Vagina (tissue), 2 donors: ENCODE measurements at regions not wholly inside any gene's neighbourhood (a gene's known extent, or its start where the extent isn't known, plus 50 kb on each side); places are given as distances from the start of the nearest gene placed in this dataset.

ENCODE experiments used
- POLR2A ChIP-seq, 2 donors: fragments of 450-650 bp; IDR thresholded peaks; one replicate each; pipeline ENCODE4 v1.6.1; 2017; ENCODE audit warnings: antibody characterized with exemption in 2 of 2, mild to moderate bottlenecking in 2 of 2, moderate library complexity in 2 of 2
- POLR2AphosphoS5 ChIP-seq, 2 donors: sonication (generic); formaldehyde crosslinking; IDR thresholded peaks; one replicate each; pipeline ENCODE4 v1.9.0; 2017; ENCODE audit warnings: antibody characterized with exemption in 2 of 2, mild to moderate bottlenecking in 2 of 2, low read depth in 1 of 2; ENCODE audit not compliant: insufficient read depth in 1 of 2
- TF ChIP-seq, protein P1 (sequence below), 3 experiments: fragments of 450-650 bp in 2 of 3; fragments of 200-600 bp in 1 of 3; sonication (generic) in 1 of 3; IDR thresholded peaks; one replicate each; pipeline ENCODE4 v1.5.1; 2017 to 2019; ENCODE audit warnings: antibody characterized with exemption in 3 of 3, mild to moderate bottlenecking in 2 of 3, moderate library complexity in 2 of 3

DNA sequence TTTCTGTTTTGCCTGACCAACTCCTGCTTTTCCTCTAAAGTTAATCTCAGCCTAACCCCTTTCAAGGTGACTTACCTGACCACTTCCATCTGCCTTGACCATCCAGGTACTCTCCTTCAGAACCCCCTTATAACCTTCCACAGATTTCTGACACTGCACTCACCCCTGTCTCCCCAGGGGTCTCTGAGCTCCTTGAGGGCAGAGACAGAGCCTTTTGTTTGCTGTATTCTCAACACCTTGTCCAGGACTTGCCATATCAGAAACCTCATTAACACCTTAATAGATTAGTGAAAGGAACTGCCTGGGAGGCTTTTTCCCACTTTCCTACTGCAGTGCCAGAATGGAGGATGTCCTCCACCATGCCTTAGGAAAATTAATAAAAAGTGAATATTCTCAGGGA is 119.7 kb upstream of the SERPINE2 start:
- TF ChIP-seq, protein P1, sequence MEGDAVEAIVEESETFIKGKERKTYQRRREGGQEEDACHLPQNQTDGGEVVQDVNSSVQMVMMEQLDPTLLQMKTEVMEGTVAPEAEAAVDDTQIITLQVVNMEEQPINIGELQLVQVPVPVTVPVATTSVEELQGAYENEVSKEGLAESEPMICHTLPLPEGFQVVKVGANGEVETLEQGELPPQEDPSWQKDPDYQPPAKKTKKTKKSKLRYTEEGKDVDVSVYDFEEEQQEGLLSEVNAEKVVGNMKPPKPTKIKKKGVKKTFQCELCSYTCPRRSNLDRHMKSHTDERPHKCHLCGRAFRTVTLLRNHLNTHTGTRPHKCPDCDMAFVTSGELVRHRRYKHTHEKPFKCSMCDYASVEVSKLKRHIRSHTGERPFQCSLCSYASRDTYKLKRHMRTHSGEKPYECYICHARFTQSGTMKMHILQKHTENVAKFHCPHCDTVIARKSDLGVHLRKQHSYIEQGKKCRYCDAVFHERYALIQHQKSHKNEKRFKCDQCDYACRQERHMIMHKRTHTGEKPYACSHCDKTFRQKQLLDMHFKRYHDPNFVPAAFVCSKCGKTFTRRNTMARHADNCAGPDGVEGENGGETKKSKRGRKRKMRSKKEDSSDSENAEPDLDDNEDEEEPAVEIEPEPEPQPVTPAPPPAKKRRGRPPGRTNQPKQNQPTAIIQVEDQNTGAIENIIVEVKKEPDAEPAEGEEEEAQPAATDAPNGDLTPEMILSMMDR (IDR thresholded peaks at IDR 0.05): no peak
- TF ChIP-seq POLR2A (IDR thresholded peaks at IDR 0.05) (no peak), POLR2AphosphoS5 (IDR thresholded peaks at IDR 0.05; ENCODE audit: insufficient read depth in 1 of 2, low read depth in 1 of 2) (no peak)
